SK-N-SH treated with all-trans-retinoic acid at 6 μM for 48 hours (cell line): ENCODE measurements at regions not wholly inside any gene's neighbourhood (a gene's known extent, or its start where the extent isn't known, plus 50 kb on each side); places are given as distances from the start of the nearest gene placed in this dataset.

Experiments
- ATAC-seq: fragments of 200-7000 bp; cut with Tn5 transposase; 3 replicates; pipeline ENCODE4 v1.9.1; 2020; ENCODE audit warnings: mild to moderate bottlenecking, moderate library complexity
- ARNTL ChIP-seq: fragments of 450-650 bp; formaldehyde crosslinking; IDR thresholded peaks from 2 replicates; pipeline ENCODE4 v1.5.0; 2020; ENCODE audit warnings: low read depth, mild to moderate bottlenecking, moderate library complexity, borderline replicate concordance
- BACH2 ChIP-seq: fragments of 250-450 bp; sonication (Bioruptor Pico); IDR thresholded peaks from 2 replicates; pipeline ENCODE4 v1.9.0; 2021; ENCODE audit warnings: mild to moderate bottlenecking, borderline replicate concordance
- CREB5 ChIP-seq: fragments of 250-450 bp; sonication (Bioruptor Pico); IDR thresholded peaks from 2 replicates; pipeline ENCODE4 v1.5.1; 2020; ENCODE audit warnings: low read depth, mild to moderate bottlenecking, moderate library complexity
- CSDC2 ChIP-seq: fragments of 250-450 bp; sonication (Bioruptor Pico); IDR thresholded peaks from 2 replicates; pipeline ENCODE4 v1.5.0; 2020; ENCODE audit warnings: mild to moderate bottlenecking, moderate library complexity
- CSRNP3 ChIP-seq: fragments of 250-450 bp; sonication (Bioruptor Pico); IDR thresholded peaks from 2 replicates; pipeline ENCODE4 v1.5.1; 2021; ENCODE audit warnings: mild to moderate bottlenecking, moderate library complexity
- ESRRG ChIP-seq: fragments of 250-450 bp; sonication (Bioruptor Pico); IDR thresholded peaks from 2 replicates; pipeline ENCODE4 v1.6.1; 2021; ENCODE audit warnings: mild to moderate bottlenecking
- GLIS3 ChIP-seq: fragments of 250-450 bp; sonication (Bioruptor Pico); IDR thresholded peaks from 2 replicates; pipeline ENCODE4 v1.5.0; 2020; ENCODE audit warnings: mild to moderate bottlenecking, moderate library complexity
- ISL1 ChIP-seq: fragments of 250-450 bp; sonication (Bioruptor Pico); IDR thresholded peaks from 2 replicates; pipeline ENCODE4 v2.1.2; 2022; ENCODE audit warnings: mild to moderate bottlenecking, moderate library complexity
- OSR1 ChIP-seq: fragments of 250-450 bp; sonication (Bioruptor Pico); IDR thresholded peaks from 2 replicates; pipeline ENCODE4 v1.8.0; 2022; ENCODE audit warnings: moderate library complexity, mild to moderate bottlenecking, inconsistent platforms
- PATZ1 ChIP-seq: fragments of 250-450 bp; sonication (Bioruptor Pico); IDR thresholded peaks from 2 replicates; pipeline ENCODE4 v1.8.0; 2020; ENCODE audit warnings: mild to moderate bottlenecking, moderate library complexity, borderline replicate concordance
- POU6F1 ChIP-seq: fragments of 250-450 bp; sonication (Bioruptor Pico); IDR thresholded peaks from 2 replicates; pipeline ENCODE4 v1.8.0; 2021; ENCODE audit warnings: low read depth, mild to moderate bottlenecking, moderate library complexity, borderline replicate concordance
- PPARA ChIP-seq: fragments of 250-450 bp; sonication (Bioruptor Pico); IDR thresholded peaks from 2 replicates; pipeline ENCODE4 v1.5.0; 2020; ENCODE audit warnings: mild to moderate bottlenecking, borderline replicate concordance
- RARB ChIP-seq: fragments of 250-450 bp; sonication (Bioruptor Pico); IDR thresholded peaks from 2 replicates; pipeline ENCODE4 v1.8.0; 2021; ENCODE audit warnings: mild to moderate bottlenecking, moderate library complexity
- SNAI2 ChIP-seq: fragments of 250-450 bp; sonication (Bioruptor Pico); IDR thresholded peaks from 2 replicates; pipeline ENCODE4 v1.5.0; 2020; ENCODE audit warnings: mild to moderate bottlenecking, moderate library complexity
- TCF4 ChIP-seq: fragments of 250-450 bp; sonication (Bioruptor Pico); IDR thresholded peaks from 2 replicates; pipeline ENCODE4 v1.8.0; 2021; ENCODE audit warnings: mild to moderate bottlenecking, moderate library complexity, borderline replicate concordance
- TOX ChIP-seq: fragments of 250-450 bp; sonication (Bioruptor Pico); IDR thresholded peaks from 2 replicates; pipeline ENCODE4 v1.8.0; 2021; ENCODE audit warnings: mild to moderate bottlenecking, moderate library complexity, borderline replicate concordance
- TSHZ2 ChIP-seq: fragments of 250-450 bp; sonication (Bioruptor Pico); IDR thresholded peaks from 2 replicates; pipeline ENCODE4 v1.5.0; 2020; ENCODE audit warnings: mild to moderate bottlenecking, moderate library complexity
- ZC3H10 ChIP-seq: fragments of 250-450 bp; sonication (Bioruptor Pico); IDR thresholded peaks from 2 replicates; pipeline ENCODE4 v1.5.1; 2021; ENCODE audit warnings: mild to moderate bottlenecking, moderate library complexity
- ZFP3 ChIP-seq: fragments of 250-450 bp; sonication (Bioruptor Pico); IDR thresholded peaks from 2 replicates; pipeline ENCODE4 v1.5.0; 2020; ENCODE audit warnings: mild to moderate bottlenecking, moderate library complexity
- ZFP30 ChIP-seq: fragments of 450-650 bp; formaldehyde crosslinking; IDR thresholded peaks from 2 replicates; pipeline ENCODE4 v1.5.0; 2022; ENCODE audit warnings: mild to moderate bottlenecking, moderate library complexity
- ZNF565 ChIP-seq: fragments of 450-650 bp; formaldehyde crosslinking; conservative IDR thresholded peaks from 2 replicates; pipeline ENCODE4 v1.5.0; 2020; ENCODE audit warnings: low read depth, mild to moderate bottlenecking, moderate library complexity
- ZNF70 ChIP-seq: fragments of 450-650 bp; formaldehyde crosslinking; IDR thresholded peaks from 2 replicates; pipeline ENCODE4 v1.5.0; 2020; ENCODE audit warnings: mild to moderate bottlenecking, moderate library complexity
- ZNF8 ChIP-seq: fragments of 450-650 bp; formaldehyde crosslinking; IDR thresholded peaks from 2 replicates; pipeline ENCODE4 v1.5.0; 2020; ENCODE audit warnings: mild to moderate bottlenecking, moderate library complexity

- ATAC-seq = no peak
- TF ChIP-seq TCF4 (CRISPR knock-in tag) (no peak), PPARA (no peak), BACH2 (CRISPR knock-in tag) (no peak), ZNF70 (CRISPR knock-in tag) (no peak), CSRNP3 (CRISPR knock-in tag) (no peak), GLIS3 (CRISPR knock-in tag) (no peak), TOX (CRISPR knock-in tag) (no peak), ZNF565 (no peak), SNAI2 (CRISPR knock-in tag) (no peak), ZNF8 (no peak), ZC3H10 (no peak), TSHZ2 (no peak), RARB (no peak), ISL1 (no peak), CREB5 (CRISPR knock-in tag) (no peak), OSR1 (no peak), ZFP30 (no peak)
Measured at GRCh38 chr9:1761807-1762206, 253.3 kb upstream of the SMARCA2 start.

- TF ChIP-seq ESRRG (CRISPR knock-in tag) (no peak), CREB5 (CRISPR knock-in tag) (no peak), SNAI2 (CRISPR knock-in tag) (no peak), CSDC2 (no peak), ZNF70 (CRISPR knock-in tag) (no peak), BACH2 (CRISPR knock-in tag) (no peak), CSRNP3 (CRISPR knock-in tag) (no peak), OSR1 (no peak), ZNF8 (no peak), PPARA (no peak), ZNF565 (no peak), ISL1 (no peak), ARNTL (CRISPR knock-in tag) (no peak), GLIS3 (CRISPR knock-in tag) (no peak), PATZ1 (CRISPR knock-in tag) (no peak), POU6F1 (CRISPR knock-in tag) (no peak), TOX (CRISPR knock-in tag) (no peak), RARB (no peak), ZFP3 (CRISPR knock-in tag) (no peak), ZC3H10 (no peak)
- no peak for ATAC-seq
Measured at GRCh38 chr9:1766042-1766441, 249.1 kb upstream of the SMARCA2 start.
